ENCODE measurements at regions not wholly inside any gene's neighbourhood (a gene's known extent, or its start where the extent isn't known, plus 50 kb on each side); places are given as distances from the start of the nearest gene placed in this dataset.
A peak's percentile ranks its signal among the peaks of the same experiment; 100 is the strongest.

DNA sequence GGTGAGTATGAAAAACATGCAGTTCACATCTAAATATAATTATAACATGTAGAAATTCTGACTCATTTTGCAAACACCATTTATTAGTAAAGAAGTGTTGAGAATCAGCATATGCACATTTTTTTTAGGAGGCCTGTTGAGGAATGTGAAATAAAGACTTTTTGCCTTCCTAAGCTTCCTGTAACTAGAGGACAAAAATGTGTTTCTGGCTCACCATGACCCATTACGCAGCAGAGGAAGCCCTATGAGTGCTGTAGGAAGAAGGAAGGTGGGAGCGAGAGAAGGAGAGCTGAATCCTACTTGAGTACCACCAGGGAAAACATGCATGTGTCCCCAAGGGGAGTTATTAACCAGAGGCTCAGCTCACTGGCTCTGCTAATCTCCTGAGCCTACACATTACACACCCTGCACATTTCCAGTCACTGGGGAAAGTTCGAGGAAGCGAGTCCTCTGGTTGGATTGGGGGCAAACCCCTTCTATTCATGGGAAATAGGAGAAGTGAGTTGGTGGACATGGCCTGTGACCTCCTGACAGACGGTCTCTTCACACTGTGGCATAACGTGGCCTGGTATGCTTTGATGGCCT lies 540.5 kb upstream of the JAG1 start:
- TF ChIP-seq, protein P1, sequence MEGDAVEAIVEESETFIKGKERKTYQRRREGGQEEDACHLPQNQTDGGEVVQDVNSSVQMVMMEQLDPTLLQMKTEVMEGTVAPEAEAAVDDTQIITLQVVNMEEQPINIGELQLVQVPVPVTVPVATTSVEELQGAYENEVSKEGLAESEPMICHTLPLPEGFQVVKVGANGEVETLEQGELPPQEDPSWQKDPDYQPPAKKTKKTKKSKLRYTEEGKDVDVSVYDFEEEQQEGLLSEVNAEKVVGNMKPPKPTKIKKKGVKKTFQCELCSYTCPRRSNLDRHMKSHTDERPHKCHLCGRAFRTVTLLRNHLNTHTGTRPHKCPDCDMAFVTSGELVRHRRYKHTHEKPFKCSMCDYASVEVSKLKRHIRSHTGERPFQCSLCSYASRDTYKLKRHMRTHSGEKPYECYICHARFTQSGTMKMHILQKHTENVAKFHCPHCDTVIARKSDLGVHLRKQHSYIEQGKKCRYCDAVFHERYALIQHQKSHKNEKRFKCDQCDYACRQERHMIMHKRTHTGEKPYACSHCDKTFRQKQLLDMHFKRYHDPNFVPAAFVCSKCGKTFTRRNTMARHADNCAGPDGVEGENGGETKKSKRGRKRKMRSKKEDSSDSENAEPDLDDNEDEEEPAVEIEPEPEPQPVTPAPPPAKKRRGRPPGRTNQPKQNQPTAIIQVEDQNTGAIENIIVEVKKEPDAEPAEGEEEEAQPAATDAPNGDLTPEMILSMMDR (IDR thresholded peaks at IDR 0.05) = no peak
- Histone ChIP-seq H3K27ac (no peak overlapping the region), H3K36me3 (no peaks in the 10 kb centered on the region), H3K27me3 (no peaks in the 10 kb centered on the region), H3K9me3 (no peaks in the 10 kb centered on the region), H3K4me1 (peaks cover 9 to 13% of the 10 kb centered on the region in 2 donors), H3K4me3 (no peak overlapping the region)
- intact Hi-C loops (cut with DNase I) = loop anchor here in 1 of 2 donors (10.0 kb wide), 1 partner anchor 540 kb away; the partner anchor contains the start of gene JAG1
- no peak for ATAC-seq
- no peak for DNase-seq

DNA sequence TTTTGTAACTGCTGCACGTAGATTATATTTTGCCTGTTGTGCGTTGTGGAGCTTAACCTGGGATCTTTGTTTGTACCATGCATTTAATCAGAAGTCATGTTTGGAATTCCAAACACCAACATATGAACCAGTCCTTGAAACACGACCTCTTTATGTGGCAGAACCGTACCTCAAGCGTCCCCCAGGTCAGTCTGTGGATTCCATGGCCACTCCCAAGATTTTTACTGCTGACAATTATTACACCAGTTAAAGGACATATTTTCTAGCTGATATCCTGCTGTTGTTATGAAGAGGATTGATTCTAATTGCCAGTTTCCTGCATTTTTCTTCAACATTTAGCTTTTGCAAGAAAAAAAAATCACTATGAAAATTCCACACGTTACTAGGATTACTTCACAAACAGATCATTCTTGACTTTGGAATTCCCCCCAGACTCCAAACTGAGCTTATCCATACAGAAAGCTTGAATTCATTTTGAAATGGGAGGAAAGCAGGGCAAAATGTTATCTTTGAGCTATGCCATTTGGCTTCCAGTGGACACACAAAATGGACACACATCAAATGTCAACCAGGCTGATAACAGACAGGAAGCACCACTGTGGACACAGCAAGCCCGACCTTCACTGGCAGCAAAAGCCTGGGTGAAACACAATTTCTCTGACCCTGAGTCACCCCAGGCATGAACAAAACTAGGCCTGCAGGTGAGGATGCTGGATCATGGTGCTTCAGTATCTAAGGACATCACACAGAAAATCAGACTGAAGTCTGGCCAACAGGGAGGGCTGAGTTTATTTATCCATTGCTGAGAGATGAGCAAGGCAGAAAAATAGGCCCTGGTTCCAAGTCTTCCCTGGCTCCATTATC lies 542.9 kb upstream of the JAG1 start:
- Histone ChIP-seq H3K4me1 (peaks cover 9 to 13% of the 10 kb centered on the region in 2 donors), H3K4me3 (no peak overlapping the region), H3K27me3 (no peaks in the 10 kb centered on the region), H3K36me3 (no peaks in the 10 kb centered on the region), H3K27ac (no peak overlapping the region), H3K9me3 (no peaks in the 10 kb centered on the region)
- intact Hi-C loops (cut with DNase I) = loop anchor here in 1 of 2 donors (10.0 kb wide), 1 partner anchor 542 kb away; the partner anchor contains the start of gene JAG1
- TF ChIP-seq, protein P1 (IDR thresholded peaks at IDR 0.05) = no peak
- ATAC-seq (peak; percentile 13), DNase-seq (no peak)

DNA sequence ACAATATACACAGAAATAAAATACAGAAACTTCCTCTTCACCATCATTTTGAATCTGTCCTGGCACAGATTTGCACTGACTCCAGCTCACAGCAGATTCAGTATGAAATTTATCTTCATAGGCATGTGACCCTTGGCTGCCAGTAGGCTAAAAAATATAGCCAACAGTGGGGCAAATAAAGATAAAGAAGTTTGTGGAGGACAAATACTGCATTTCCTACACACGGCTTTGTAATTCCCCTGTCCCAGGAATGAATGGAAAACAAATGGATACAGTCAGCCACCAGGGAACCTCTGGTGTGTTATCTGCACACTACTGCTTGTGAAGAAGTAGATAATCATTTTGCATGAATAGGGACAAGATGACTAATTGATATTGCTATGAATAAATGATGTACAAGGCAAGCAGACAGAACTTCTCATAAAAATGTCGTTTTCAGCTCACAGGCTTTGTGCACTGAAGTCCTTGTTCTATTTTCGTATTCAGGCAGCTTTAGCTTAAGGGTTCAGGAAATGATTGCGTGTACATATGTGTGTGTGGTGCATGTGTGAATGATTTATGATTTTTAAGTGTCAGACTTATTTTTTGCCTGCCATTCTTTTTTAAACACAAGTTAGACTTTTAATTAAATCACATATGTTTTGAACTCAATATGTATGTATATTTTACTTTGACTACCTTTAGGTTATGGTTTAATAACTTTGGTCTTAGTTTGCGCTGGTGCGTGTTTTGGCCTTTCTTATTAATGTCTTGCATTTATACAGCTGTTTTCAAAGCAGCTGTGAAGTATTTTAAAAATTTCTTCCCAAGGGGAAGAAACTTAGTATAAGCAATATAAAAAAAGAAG lies 543.8 kb upstream of the JAG1 start:
- no peak overlapping the region for H3K27ac ChIP-seq
- intact Hi-C loops (cut with DNase I) = loop anchor here in 1 of 2 donors (10.0 kb wide), 1 partner anchor 543 kb away; the partner anchor contains the start of gene JAG1
- no peaks in the 10 kb centered on the region for H3K36me3 ChIP-seq
- H3K9me3 ChIP-seq = no peaks in the 10 kb centered on the region
- no peak overlapping the region for H3K4me3 ChIP-seq
- TF ChIP-seq, protein P1 (IDR thresholded peaks at IDR 0.05) = no peak
- DNase-seq (no peak), ATAC-seq (peak; percentile 26)
- H3K4me1 ChIP-seq = peaks cover 9 to 13% of the 10 kb centered on the region in 2 donors
- H3K27me3 ChIP-seq = no peaks in the 10 kb centered on the region

DNA sequence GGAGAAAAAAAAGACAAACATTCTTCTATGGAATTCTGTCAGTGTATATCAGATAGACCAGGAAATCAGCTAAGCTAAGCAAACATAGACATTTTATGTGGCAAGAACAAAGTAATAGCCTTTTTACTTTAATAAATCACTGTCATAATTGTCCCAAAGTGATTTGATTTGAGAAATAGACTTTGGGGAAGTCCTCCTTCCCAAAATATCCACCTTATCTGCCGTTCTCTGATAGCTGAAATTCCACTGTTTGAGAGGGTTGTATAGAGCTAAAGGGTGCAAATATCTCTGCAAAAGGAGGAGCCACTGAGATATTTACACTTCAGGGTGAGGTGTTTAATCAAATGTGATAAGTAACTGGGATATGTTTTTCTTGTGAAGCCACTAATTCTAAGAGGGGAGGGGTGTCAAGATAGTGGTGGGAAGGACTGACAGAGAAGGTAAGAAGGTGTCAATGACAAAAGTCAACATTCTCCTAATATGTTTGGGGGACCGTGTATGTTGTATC lies 544.4 kb upstream of the JAG1 start:
- intact Hi-C loops (cut with DNase I) = loop anchor here in 1 of 2 donors (10.0 kb wide), 1 partner anchor 543 kb away; the partner anchor contains the start of gene JAG1
- Histone ChIP-seq H3K9me3 (no peaks in the 10 kb centered on the region), H3K27ac (no peak overlapping the region), H3K27me3 (no peaks in the 10 kb centered on the region), H3K36me3 (no peaks in the 10 kb centered on the region), H3K4me3 (no peak overlapping the region), H3K4me1 (peaks cover 9 to 13% of the 10 kb centered on the region in 2 donors)
- TF ChIP-seq, protein P1 (IDR thresholded peaks at IDR 0.05) = no peak
- DNase-seq (no peak), ATAC-seq (peak; percentile 67)
